GM23338 (cell line): ENCODE measurements at regions not wholly inside any gene's neighbourhood (a gene's known extent, or its start where the extent isn't known, plus 50 kb on each side); places are given as distances from the start of the nearest gene placed in this dataset.

ENCODE experiments used
- ATAC-seq: fragments of 200-7000 bp; cut with Tn5 transposase; 3 replicates; pipeline ENCODE4 v1.9.1; 2020
- DNase-seq: peaks from one replicate; pipeline ENCODE4 v3.0.0-alpha.2; 2015; ENCODE audit warnings: low spot score
- H2AFZ ChIP-seq: fragments of 200-600 bp; sonication (generic); 2 replicates; pipeline ENCODE4 v1.8.0; 2016; ENCODE audit warnings: antibody characterized with exemption, mild to moderate bottlenecking, moderate library complexity
- H3F3A ChIP-seq: fragments of 200-600 bp; sonication (generic); replicated peaks from 2 replicates; pipeline ENCODE4 v1.8.0; 2017; ENCODE audit warnings: antibody characterized with exemption, mixed run types, low read depth
- H3K27ac ChIP-seq: fragments of 200-600 bp; sonication (generic); 2 replicates; pipeline ENCODE4 v1.6.1; 2016; ENCODE audit warnings: low read depth
- H3K27me3 ChIP-seq: fragments of 200-600 bp; sonication (generic); 2 replicates; pipeline ENCODE4 v1.8.0; 2016; ENCODE audit warnings: mild to moderate bottlenecking, mixed run types, moderate library complexity; ENCODE audit not compliant: insufficient read depth
- H3K36me3 ChIP-seq: fragments of 200-600 bp; sonication (generic); 2 replicates; pipeline ENCODE4 v1.8.0; 2016; ENCODE audit warnings: mild to moderate bottlenecking; ENCODE audit not compliant: insufficient read depth
- H3K4me1 ChIP-seq: fragments of 200-600 bp; sonication (generic); 2 replicates; pipeline ENCODE4 v1.8.0; 2016; ENCODE audit warnings: mild to moderate bottlenecking, moderate library complexity; ENCODE audit not compliant: insufficient read depth
- H3K4me2 ChIP-seq: fragments of 200-600 bp; sonication (generic); 2 replicates; pipeline ENCODE4 v1.7.1; 2017; ENCODE audit warnings: mixed run types
- H3K4me3 ChIP-seq: fragments of 200-600 bp; sonication (generic); 2 replicates; pipeline ENCODE4 v1.6.1; 2016; ENCODE audit warnings: mixed run types
- H3K79me2 ChIP-seq: fragments of 200-600 bp; sonication (generic); replicated peaks from 2 replicates; pipeline ENCODE4 v1.8.0; 2017; ENCODE audit warnings: mild to moderate bottlenecking; ENCODE audit not compliant: insufficient read depth
- H3K9me2 ChIP-seq: fragments of 200-600 bp; sonication (generic); 2 replicates; pipeline ENCODE4 v1.8.0; 2017; ENCODE audit not compliant: insufficient read depth
- H4K20me1 ChIP-seq: fragments of 200-600 bp; sonication (generic); replicated peaks from 2 replicates; pipeline ENCODE4 v1.8.0; 2017; ENCODE audit warnings: mild to moderate bottlenecking; ENCODE audit not compliant: insufficient read depth
- H3K27ac Mint-ChIP-seq: 2 replicates; pipeline ENCODE4 v1.8.0; 2020; ENCODE audit warnings: inconsistent platforms, mild to moderate bottlenecking, moderate library complexity, mixed read lengths
- H3K27me3 Mint-ChIP-seq: 3 replicates; pipeline ENCODE4 v1.8.0; 2022; ENCODE audit warnings: low read depth, mild to moderate bottlenecking, moderate library complexity, mixed read lengths, inconsistent platforms; ENCODE audit not compliant: insufficient read depth, poor library complexity
- H3K36me3 Mint-ChIP-seq: 3 replicates; pipeline ENCODE4 v1.8.0; 2021; ENCODE audit warnings: low read depth, mild to moderate bottlenecking, inconsistent platforms, moderate library complexity, mixed read lengths
- H3K4me1 Mint-ChIP-seq: 3 replicates; pipeline ENCODE4 v1.8.0; 2020; ENCODE audit warnings: mild to moderate bottlenecking, inconsistent platforms, mixed read lengths
- H3K4me3 Mint-ChIP-seq: 3 replicates; pipeline ENCODE4 v1.8.0; 2021; ENCODE audit warnings: moderate library complexity, mild to moderate bottlenecking, inconsistent platforms, mixed read lengths
- H3K9me3 Mint-ChIP-seq: 3 replicates; pipeline ENCODE4 v1.8.0; 2020; ENCODE audit warnings: moderate library complexity, mild to moderate bottlenecking, inconsistent platforms, mixed read lengths
- CREB1 ChIP-seq: fragments of 250-450 bp; sonication (Bioruptor Pico); IDR thresholded peaks from 2 replicates; pipeline ENCODE4 v1.5.0; 2020; ENCODE audit warnings: low read depth, mild to moderate bottlenecking, moderate library complexity
- EZH2phosphoT487 ChIP-seq: fragments of 200-600 bp; sonication (generic); IDR thresholded peaks from one replicate; pipeline ENCODE4 v1.8.1; 2018; ENCODE audit warnings: antibody characterized with exemption; ENCODE audit not compliant: unreplicated experiment
- JUNB ChIP-seq: IDR thresholded peaks from one replicate; pipeline ENCODE4 v1.6.1; 2016; ENCODE audit warnings: antibody characterized with exemption; ENCODE audit not compliant: unreplicated experiment
- NANOG ChIP-seq: IDR thresholded peaks from 2 replicates; pipeline ENCODE4 v1.6.1; 2016; ENCODE audit warnings: antibody characterized with exemption, borderline replicate concordance
- POLR2AphosphoS5 ChIP-seq: IDR thresholded peaks from 2 replicates; pipeline ENCODE4 v1.6.1; 2016; ENCODE audit warnings: antibody characterized with exemption, low read depth
- STAT1 ChIP-seq: IDR thresholded peaks from one replicate; pipeline ENCODE4 v1.6.1; 2016; ENCODE audit warnings: antibody characterized with exemption; ENCODE audit not compliant: unreplicated experiment
- ZNF114 ChIP-seq: fragments of 250-450 bp; sonication (Bioruptor Pico); IDR thresholded peaks from 2 replicates; pipeline ENCODE4 v1.5.0; 2020; ENCODE audit warnings: mild to moderate bottlenecking, moderate library complexity
- ZNF331 ChIP-seq: fragments of 250-450 bp; sonication (Bioruptor Pico); IDR thresholded peaks from 2 replicates; pipeline ENCODE4 v1.5.0; 2020; ENCODE audit warnings: low read depth, mild to moderate bottlenecking, moderate library complexity
- TF ChIP-seq, protein P1 (sequence below), 2 experiments: fragments of 200-600 bp in 1 of 2; sonication (generic) in 1 of 2; conservative IDR thresholded peaks; 2 replicates each; pipeline versions ENCODE4 v1.5.1 to v1.6.1; 2016 to 2017; ENCODE audit warnings: antibody characterized with exemption in 2 of 2, low read depth in 2 of 2, mild to moderate bottlenecking in 2 of 2, moderate library complexity in 1 of 2
- TF ChIP-seq, protein P2 (sequence below): IDR thresholded peaks from 2 replicates; pipeline ENCODE4 v1.6.1; 2016; ENCODE audit warnings: antibody characterized with exemption
- TF ChIP-seq, protein P3 (sequence below): fragments of 250-450 bp; sonication (Bioruptor Pico); IDR thresholded peaks from 2 replicates; pipeline ENCODE4 v1.5.0; 2020; ENCODE audit warnings: mild to moderate bottlenecking, moderate library complexity

DNA sequence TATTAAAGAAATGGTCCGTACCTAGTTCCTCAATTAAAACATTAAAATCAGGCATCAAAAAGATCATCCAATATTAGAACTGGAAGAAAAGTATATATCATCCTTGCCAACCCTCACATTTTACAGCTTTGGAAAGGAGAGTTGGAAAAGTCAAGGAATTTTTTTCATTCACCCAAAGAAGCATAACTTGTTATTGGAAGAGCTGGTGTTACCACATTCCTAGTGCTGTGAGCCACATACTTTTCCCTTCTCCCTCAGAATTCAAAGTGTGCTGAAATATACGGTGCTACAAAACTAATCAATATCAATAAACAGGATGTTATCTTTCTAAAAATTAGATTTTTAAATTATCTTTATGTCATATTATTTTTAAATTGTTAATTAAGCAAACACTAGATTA, 202.1 kb upstream of the FAT3 start:
- Histone ChIP-seq H4K20me1 (no peaks in the 10 kb centered on the region), H3K79me2 (no peaks in the 10 kb centered on the region), H3K4me1 (peaks cover 2% of the 10 kb centered on the region), H2AFZ (no peak overlapping the region), H3K4me2 (no peak overlapping the region), H3K27ac (no peak overlapping the region), H3F3A (no peaks in the 10 kb centered on the region), H3K27me3 (no peaks in the 10 kb centered on the region), H3K36me3 (no peaks in the 10 kb centered on the region), H3K9me2 (0 out of 2 replicates have a peak, but pooled peaks cover under 1% of the 10 kb centered on the region), H3K4me3 (no peak overlapping the region)
- no peak overlapping the region for H3K27ac Mint-ChIP-seq
- peaks cover 1% of the 10 kb centered on the region for H3K9me3 Mint-ChIP-seq
- no peak for TF ChIP-seq CREB1
- TF ChIP-seq, protein P1, sequence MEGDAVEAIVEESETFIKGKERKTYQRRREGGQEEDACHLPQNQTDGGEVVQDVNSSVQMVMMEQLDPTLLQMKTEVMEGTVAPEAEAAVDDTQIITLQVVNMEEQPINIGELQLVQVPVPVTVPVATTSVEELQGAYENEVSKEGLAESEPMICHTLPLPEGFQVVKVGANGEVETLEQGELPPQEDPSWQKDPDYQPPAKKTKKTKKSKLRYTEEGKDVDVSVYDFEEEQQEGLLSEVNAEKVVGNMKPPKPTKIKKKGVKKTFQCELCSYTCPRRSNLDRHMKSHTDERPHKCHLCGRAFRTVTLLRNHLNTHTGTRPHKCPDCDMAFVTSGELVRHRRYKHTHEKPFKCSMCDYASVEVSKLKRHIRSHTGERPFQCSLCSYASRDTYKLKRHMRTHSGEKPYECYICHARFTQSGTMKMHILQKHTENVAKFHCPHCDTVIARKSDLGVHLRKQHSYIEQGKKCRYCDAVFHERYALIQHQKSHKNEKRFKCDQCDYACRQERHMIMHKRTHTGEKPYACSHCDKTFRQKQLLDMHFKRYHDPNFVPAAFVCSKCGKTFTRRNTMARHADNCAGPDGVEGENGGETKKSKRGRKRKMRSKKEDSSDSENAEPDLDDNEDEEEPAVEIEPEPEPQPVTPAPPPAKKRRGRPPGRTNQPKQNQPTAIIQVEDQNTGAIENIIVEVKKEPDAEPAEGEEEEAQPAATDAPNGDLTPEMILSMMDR (conservative IDR thresholded peaks at IDR 0.05; ENCODE audit: low read depth in 2 of 2) = no peak
- TF ChIP-seq, protein P2, sequence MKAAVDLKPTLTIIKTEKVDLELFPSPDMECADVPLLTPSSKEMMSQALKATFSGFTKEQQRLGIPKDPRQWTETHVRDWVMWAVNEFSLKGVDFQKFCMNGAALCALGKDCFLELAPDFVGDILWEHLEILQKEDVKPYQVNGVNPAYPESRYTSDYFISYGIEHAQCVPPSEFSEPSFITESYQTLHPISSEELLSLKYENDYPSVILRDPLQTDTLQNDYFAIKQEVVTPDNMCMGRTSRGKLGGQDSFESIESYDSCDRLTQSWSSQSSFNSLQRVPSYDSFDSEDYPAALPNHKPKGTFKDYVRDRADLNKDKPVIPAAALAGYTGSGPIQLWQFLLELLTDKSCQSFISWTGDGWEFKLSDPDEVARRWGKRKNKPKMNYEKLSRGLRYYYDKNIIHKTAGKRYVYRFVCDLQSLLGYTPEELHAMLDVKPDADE = no peak
- TF ChIP-seq, protein P3, sequence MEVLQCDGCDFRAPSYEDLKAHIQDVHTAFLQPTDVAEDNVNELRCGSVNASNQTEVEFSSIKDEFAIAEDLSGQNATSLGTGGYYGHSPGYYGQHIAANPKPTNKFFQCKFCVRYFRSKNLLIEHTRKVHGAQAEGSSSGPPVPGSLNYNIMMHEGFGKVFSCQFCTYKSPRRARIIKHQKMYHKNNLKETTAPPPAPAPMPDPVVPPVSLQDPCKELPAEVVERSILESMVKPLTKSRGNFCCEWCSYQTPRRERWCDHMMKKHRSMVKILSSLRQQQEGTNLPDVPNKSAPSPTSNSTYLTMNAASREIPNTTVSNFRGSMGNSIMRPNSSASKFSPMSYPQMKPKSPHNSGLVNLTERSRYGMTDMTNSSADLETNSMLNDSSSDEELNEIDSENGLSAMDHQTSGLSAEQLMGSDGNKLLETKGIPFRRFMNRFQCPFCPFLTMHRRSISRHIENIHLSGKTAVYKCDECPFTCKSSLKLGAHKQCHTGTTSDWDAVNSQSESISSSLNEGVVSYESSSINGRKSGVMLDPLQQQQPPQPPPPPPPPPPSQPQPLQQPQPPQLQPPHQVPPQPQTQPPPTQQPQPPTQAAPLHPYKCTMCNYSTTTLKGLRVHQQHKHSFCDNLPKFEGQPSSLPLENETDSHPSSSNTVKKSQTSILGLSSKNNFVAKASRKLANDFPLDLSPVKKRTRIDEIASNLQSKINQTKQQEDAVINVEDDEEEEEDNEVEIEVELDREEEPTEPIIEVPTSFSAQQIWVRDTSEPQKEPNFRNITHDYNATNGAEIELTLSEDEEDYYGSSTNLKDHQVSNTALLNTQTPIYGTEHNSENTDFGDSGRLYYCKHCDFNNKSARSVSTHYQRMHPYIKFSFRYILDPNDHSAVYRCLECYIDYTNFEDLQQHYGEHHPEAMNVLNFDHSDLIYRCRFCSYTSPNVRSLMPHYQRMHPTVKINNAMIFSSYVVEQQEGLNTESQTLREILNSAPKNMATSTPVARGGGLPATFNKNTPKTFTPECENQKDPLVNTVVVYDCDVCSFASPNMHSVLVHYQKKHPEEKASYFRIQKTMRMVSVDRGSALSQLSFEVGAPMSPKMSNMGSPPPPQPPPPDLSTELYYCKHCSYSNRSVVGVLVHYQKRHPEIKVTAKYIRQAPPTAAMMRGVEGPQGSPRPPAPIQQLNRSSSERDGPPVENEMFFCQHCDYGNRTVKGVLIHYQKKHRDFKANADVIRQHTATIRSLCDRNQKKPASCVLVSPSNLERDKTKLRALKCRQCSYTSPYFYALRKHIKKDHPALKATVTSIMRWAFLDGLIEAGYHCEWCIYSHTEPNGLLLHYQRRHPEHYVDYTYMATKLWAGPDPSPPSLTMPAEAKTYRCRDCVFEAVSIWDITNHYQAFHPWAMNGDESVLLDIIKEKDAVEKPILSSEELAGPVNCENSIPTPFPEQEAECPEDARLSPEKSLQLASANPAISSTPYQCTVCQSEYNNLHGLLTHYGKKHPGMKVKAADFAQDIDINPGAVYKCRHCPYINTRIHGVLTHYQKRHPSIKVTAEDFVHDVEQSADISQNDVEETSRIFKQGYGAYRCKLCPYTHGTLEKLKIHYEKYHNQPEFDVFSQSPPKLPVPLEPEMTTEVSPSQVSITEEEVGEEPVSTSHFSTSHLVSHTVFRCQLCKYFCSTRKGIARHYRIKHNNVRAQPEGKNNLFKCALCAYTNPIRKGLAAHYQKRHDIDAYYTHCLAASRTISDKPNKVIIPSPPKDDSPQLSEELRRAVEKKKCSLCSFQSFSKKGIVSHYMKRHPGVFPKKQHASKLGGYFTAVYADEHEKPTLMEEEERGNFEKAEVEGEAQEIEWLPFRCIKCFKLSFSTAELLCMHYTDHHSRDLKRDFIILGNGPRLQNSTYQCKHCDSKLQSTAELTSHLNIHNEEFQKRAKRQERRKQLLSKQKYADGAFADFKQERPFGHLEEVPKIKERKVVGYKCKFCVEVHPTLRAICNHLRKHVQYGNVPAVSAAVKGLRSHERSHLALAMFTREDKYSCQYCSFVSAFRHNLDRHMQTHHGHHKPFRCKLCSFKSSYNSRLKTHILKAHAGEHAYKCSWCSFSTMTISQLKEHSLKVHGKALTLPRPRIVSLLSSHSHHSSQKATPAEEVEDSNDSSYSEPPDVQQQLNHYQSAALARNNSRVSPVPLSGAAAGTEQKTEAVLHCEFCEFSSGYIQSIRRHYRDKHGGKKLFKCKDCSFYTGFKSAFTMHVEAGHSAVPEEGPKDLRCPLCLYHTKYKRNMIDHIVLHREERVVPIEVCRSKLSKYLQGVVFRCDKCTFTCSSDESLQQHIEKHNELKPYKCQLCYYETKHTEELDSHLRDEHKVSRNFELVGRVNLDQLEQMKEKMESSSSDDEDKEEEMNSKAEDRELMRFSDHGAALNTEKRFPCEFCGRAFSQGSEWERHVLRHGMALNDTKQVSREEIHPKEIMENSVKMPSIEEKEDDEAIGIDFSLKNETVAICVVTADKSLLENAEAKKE (CRISPR knock-in tag) = no peak
- TF ChIP-seq ZNF114 = no peak
- TF ChIP-seq ZNF331 (CRISPR knock-in tag) = no peak
- TF ChIP-seq POLR2AphosphoS5 = no peak
- TF ChIP-seq JUNB = no peak
- no peak for TF ChIP-seq EZH2phosphoT487
- TF ChIP-seq STAT1 = no peak
- no peak for TF ChIP-seq NANOG
- H3K4me3 Mint-ChIP-seq = no peak overlapping the region
- H3K4me1 Mint-ChIP-seq = peaks cover 5% of the 10 kb centered on the region; the same call in 2 of the 3 replicates
- peaks cover 1% of the 10 kb centered on the region; the same call in 1 of the 3 replicates for H3K36me3 Mint-ChIP-seq
- ATAC-seq = no peak
- no peak for DNase-seq
- H3K27me3 Mint-ChIP-seq = peaks cover 2% of the 10 kb centered on the region
